ENCODE measurements at regions not wholly inside any gene's neighbourhood (a gene's known extent, or its start where the extent isn't known, plus 50 kb on each side); places are given as distances from the start of the nearest gene placed in this dataset.
"Not testable (repeated sequence)": the region's sequence is repeated elsewhere in the genome, so short reads cannot be mapped to it uniquely, and the experiment has no call there.

DNA sequence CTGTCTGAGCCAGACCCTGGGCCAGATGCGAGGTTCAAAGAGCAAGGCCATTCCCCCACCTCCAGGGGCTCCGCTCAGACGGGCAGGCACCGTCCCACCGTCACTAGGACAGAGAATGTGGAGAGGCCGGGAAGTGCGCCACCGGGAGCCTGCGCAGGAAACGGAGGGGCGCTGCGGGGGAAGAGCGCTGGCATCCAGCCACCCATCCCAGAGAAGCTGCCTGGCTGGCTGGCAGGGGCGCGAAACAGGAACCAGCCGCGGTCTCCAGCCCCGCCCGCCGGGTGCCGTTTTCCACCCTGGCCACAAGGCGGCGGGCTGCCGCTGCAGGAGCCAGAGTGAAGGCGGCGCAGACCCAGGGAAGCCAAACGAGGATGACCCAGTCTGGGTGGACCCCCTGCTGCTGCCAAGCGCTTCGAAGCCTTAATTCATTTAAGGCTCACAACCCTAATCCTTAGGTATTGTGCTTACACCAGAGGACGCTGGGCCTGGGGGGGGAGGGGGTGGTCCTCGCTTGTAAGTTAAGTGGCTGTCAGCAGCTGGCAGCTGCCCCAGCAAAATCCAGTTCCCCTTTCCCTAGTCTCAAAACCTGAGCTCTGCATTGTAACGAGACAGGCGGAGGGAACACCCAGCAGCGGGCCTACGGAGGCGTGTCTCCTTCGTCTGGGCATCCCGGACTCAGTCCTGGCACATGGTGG, 114.8 kb upstream of the SMURF2 start:
- H3K9me3 ChIP-seq (ENCODE audit: control insufficient read depth, insufficient read depth, low read length); H3K9ac ChIP-seq (ENCODE audit: low read depth, low read length); H3K27ac ChIP-seq (ENCODE audit: low read depth, low read length); H3K36me3 ChIP-seq (ENCODE audit: control insufficient read depth, insufficient read depth, low read length): not testable (repeated sequence)
- H3K4me1 ChIP-seq (ENCODE audit: control insufficient read depth, insufficient read depth, low read length): peaks cover 18% of the 10 kb centered on the region
- peaks cover 66% of the 10 kb centered on the region for H3K27me3 ChIP-seq (ENCODE audit: control insufficient read depth, insufficient read depth, low read length)
- H3K4me3 ChIP-seq (ENCODE audit: low read depth, low read length): peak overlapping the region; percentile 39; the same call in 1 of the 2 replicates

DNA sequence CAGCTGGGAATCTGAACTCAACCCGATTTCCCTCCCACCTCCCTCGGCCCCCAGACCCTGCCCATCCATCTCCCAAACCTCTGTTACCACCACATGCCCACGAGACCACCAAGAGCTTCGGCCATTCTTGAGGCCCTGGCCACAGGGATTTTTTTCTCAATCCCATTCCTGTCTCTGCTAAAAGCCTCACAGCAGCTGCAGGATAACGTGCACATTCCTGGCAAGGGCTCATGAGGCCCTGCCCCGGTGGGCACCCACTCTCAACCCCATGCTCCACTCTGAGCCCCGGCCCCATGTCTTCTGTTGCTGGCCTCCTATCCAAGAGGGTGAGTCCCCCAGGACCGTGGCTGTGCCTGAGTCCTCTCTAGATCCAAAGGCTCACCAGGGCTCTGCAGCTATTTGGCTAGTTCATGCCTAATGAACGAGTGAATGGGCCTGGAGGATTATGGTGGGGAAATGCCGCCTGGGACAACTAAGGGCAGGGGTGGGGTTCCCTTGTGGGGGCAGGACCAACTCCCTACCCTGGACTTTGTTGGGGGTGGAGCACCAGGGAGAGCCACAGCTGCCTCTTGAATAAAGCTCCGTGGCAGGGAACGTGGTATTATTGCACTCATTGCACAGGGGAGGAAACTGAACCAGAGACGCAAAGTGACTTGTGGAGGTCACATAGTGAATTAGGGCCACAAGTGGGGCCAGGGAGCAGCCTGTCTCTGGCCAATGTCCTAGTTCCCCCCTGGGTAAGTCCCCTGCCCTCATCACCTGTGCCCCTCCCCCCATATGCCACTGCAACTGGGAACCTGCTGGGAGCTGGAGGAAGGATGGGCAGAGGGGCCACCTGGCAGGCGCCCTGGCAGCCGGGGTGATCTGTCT, 113.8 kb upstream of the SMURF2 start:
- Histone ChIP-seq H3K9ac (ENCODE audit: low read depth, low read length) (no peak overlapping the region), H3K27me3 (ENCODE audit: control insufficient read depth, insufficient read depth, low read length) (peaks cover 58% of the 10 kb centered on the region), H3K36me3 (ENCODE audit: control insufficient read depth, insufficient read depth, low read length) (no peaks in the 10 kb centered on the region), H3K27ac (ENCODE audit: low read depth, low read length) (no peak overlapping the region), H3K4me1 (ENCODE audit: control insufficient read depth, insufficient read depth, low read length) (peaks cover 14% of the 10 kb centered on the region), H3K9me3 (ENCODE audit: control insufficient read depth, insufficient read depth, low read length) (no peaks in the 10 kb centered on the region), H3K4me3 (ENCODE audit: low read depth, low read length) (no peak overlapping the region)

- Histone ChIP-seq H3K9me3 (ENCODE audit: control insufficient read depth, insufficient read depth, low read length) (no peaks in the 10 kb centered on the region), H3K4me1 (ENCODE audit: control insufficient read depth, insufficient read depth, low read length) (peaks cover 14% of the 10 kb centered on the region), H3K36me3 (ENCODE audit: control insufficient read depth, insufficient read depth, low read length) (no peaks in the 10 kb centered on the region), H3K27me3 (ENCODE audit: control insufficient read depth, insufficient read depth, low read length) (peaks cover 49% of the 10 kb centered on the region), H3K9ac (ENCODE audit: low read depth, low read length) (no peak overlapping the region), H3K27ac (ENCODE audit: low read depth, low read length) (no peak overlapping the region), H3K4me3 (ENCODE audit: low read depth, low read length) (no peak overlapping the region)
These were observed 112.9 kb upstream of the SMURF2 start for GRCh38 chr17:64774888-64775540.

- Histone ChIP-seq H3K27me3 (ENCODE audit: control insufficient read depth, insufficient read depth, low read length) (peaks cover 40% of the 10 kb centered on the region), H3K4me1 (ENCODE audit: control insufficient read depth, insufficient read depth, low read length) (peaks cover 12% of the 10 kb centered on the region), H3K27ac (ENCODE audit: low read depth, low read length) (peak overlapping the region; percentile 20), H3K9me3 (ENCODE audit: control insufficient read depth, insufficient read depth, low read length) (no peaks in the 10 kb centered on the region), H3K4me3 (ENCODE audit: low read depth, low read length) (peak overlapping the region; percentile 73), H3K36me3 (ENCODE audit: control insufficient read depth, insufficient read depth, low read length) (no peaks in the 10 kb centered on the region), H3K9ac (ENCODE audit: low read depth, low read length) (0 out of 2 replicates have a peak overlapping the region, but pooled peaks have one; percentile 44)
These were observed 112.0 kb upstream of the SMURF2 start for GRCh38 chr17:64773836-64774761.

DNA sequence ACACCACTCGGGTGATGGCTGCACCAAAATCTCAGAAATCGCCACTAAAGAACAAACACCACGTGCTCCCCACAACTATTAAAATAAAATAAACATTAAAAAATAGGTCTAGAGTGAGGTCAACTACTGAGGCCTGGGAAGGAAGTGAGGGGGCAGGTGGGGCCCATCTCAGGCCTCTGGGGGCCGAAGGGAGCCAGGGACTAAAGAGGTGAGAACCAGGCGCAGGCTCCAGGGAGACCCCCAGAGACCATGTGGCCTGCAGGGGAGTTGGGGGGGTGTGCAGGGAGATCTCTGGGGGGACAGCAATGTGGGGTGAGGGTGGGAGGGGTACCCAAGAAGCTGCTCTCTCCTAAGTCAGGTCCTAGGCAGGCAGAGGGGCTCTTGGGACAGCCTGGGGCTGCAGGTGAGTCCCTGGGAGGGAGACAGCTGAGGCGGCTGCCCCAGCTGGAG, 111.3 kb upstream of the SMURF2 start:
- Histone ChIP-seq H3K4me1 (ENCODE audit: control insufficient read depth, insufficient read depth, low read length) (peaks cover 11% of the 10 kb centered on the region), H3K9me3 (ENCODE audit: control insufficient read depth, insufficient read depth, low read length) (no peaks in the 10 kb centered on the region), H3K36me3 (ENCODE audit: control insufficient read depth, insufficient read depth, low read length) (no peaks in the 10 kb centered on the region), H3K27me3 (ENCODE audit: control insufficient read depth, insufficient read depth, low read length) (peaks cover 33% of the 10 kb centered on the region), H3K27ac (ENCODE audit: low read depth, low read length) (peak overlapping the region; percentile 20), H3K4me3 (ENCODE audit: low read depth, low read length) (peak overlapping the region; percentile 73), H3K9ac (ENCODE audit: low read depth, low read length) (0 out of 2 replicates have a peak overlapping the region, but pooled peaks have one; percentile 44)

DNA sequence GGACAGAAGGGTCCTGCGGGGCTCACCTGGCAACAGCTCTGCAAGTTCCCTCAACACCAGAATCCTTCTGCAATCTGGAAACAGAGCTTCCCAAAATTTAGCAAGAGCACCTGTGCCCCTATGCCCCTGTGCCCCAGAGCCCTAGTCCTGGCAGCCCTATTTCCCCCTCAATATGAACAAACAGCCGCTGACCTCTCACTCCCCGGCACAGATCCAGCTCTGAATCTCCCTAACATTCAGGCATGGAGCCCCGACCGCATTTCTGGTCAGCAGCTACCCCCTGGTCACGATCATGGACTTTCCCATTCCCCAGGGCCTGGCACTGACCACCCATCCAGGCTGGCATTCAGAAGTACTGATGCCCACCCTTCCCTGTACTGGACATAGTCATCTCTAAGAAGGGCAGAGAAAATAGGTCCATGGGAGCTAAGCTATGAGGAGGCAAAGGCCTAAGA, 110.8 kb upstream of the SMURF2 start:
- H3K9me3 ChIP-seq (ENCODE audit: control insufficient read depth, insufficient read depth, low read length): no peaks in the 10 kb centered on the region
- no peaks in the 10 kb centered on the region for H3K36me3 ChIP-seq (ENCODE audit: control insufficient read depth, insufficient read depth, low read length)
- H3K27ac ChIP-seq (ENCODE audit: low read depth, low read length): no peak overlapping the region
- peaks cover 9% of the 10 kb centered on the region for H3K4me1 ChIP-seq (ENCODE audit: control insufficient read depth, insufficient read depth, low read length)
- H3K9ac ChIP-seq (ENCODE audit: low read depth, low read length): no peak overlapping the region
- no peak overlapping the region for H3K4me3 ChIP-seq (ENCODE audit: low read depth, low read length)
- peaks cover 28% of the 10 kb centered on the region for H3K27me3 ChIP-seq (ENCODE audit: control insufficient read depth, insufficient read depth, low read length)

- Histone ChIP-seq H3K27ac (ENCODE audit: low read depth, low read length) (no peak overlapping the region), H3K9ac (ENCODE audit: low read depth, low read length) (no peak overlapping the region), H3K9me3 (ENCODE audit: control insufficient read depth, insufficient read depth, low read length) (no peaks in the 10 kb centered on the region), H3K27me3 (ENCODE audit: control insufficient read depth, insufficient read depth, low read length) (peaks cover 21% of the 10 kb centered on the region), H3K36me3 (ENCODE audit: control insufficient read depth, insufficient read depth, low read length) (no peaks in the 10 kb centered on the region), H3K4me1 (ENCODE audit: control insufficient read depth, insufficient read depth, low read length) (peaks cover 3% of the 10 kb centered on the region; the same call in 1 of the 2 replicates), H3K4me3 (ENCODE audit: low read depth, low read length) (no peak overlapping the region)
These were observed 110.1 kb upstream of the SMURF2 start for GRCh38 chr17:64771980-64772844.

DNA sequence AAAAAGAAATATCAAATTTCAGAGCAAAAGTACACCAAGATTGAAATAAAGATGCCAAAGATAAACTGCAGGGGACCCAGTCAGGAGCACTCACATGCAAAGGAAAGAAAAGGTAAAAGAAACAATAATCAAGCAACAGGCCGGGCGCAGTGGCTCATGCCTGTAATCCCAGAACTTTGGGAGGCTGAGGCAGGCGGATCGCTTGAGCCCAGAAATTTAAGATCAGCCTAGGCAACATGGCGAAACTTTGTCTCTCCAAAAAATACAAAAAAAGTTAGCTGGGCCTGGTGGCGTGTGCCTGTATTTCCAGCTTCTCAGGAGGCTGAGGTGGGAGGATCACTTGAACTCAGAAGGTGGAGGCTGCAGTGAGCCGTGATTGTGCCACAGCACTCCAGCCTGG, 107.6 kb upstream of the SMURF2 start:
- no peak overlapping the region for H3K4me3 ChIP-seq (ENCODE audit: low read depth, low read length)
- H3K9me3 ChIP-seq (ENCODE audit: control insufficient read depth, insufficient read depth, low read length): no peaks in the 10 kb centered on the region
- H3K36me3 ChIP-seq (ENCODE audit: control insufficient read depth, insufficient read depth, low read length): no peaks in the 10 kb centered on the region
- H3K4me1 ChIP-seq (ENCODE audit: control insufficient read depth, insufficient read depth, low read length): no peaks in the 10 kb centered on the region
- H3K27ac ChIP-seq (ENCODE audit: low read depth, low read length): no peak overlapping the region
- no peak overlapping the region for H3K9ac ChIP-seq (ENCODE audit: low read depth, low read length)
- peaks cover under 1% of the 10 kb centered on the region; the same call in 1 of the 2 replicates for H3K27me3 ChIP-seq (ENCODE audit: control insufficient read depth, insufficient read depth, low read length)

DNA sequence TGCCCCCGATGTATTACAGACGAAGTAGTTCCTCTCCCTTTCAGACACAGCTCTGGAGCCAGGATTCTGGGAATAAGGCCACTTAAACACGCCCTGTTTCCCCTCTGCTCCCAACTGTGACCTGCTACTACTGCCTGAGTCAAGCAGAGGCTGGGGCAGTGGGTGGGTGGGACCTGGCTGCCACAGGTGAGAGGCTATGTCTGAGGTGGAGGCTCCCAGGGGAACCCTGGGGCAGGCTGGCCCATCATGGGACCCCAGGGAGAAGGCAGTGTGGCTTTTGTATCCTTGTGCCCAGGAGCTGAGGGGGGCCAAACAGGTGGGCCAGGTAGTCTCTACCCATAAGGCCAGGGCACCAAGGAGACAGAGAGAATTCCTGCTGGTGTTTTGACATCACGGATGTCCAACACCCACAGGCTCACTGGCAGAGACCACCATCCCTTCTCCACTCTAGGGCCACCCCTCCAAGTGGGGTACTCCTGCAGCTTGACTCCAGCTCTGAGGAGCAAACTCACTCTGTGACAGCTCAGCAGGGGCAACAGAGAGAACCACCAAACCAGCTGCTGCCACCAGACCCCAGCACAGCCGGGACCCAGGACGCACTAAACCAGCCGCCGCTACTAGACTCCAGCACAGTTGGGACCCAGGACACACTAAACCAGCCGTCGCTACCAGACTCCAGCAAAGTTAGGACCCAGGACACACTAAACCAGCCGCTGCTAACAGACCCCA, 105.3 kb upstream of the SMURF2 start:
- H3K4me3 ChIP-seq (ENCODE audit: low read depth, low read length): no peak overlapping the region
- no peaks in the 10 kb centered on the region for H3K36me3 ChIP-seq (ENCODE audit: control insufficient read depth, insufficient read depth, low read length)
- no peak overlapping the region for H3K9ac ChIP-seq (ENCODE audit: low read depth, low read length)
- no peak overlapping the region for H3K27ac ChIP-seq (ENCODE audit: low read depth, low read length)
- H3K4me1 ChIP-seq (ENCODE audit: control insufficient read depth, insufficient read depth, low read length): no peaks in the 10 kb centered on the region
- no peaks in the 10 kb centered on the region for H3K27me3 ChIP-seq (ENCODE audit: control insufficient read depth, insufficient read depth, low read length)
- H3K9me3 ChIP-seq (ENCODE audit: control insufficient read depth, insufficient read depth, low read length): no peaks in the 10 kb centered on the region
